PC-9 (cell line): ENCODE measurements at regions not wholly inside any gene's neighbourhood (a gene's known extent, or its start where the extent isn't known, plus 50 kb on each side); places are given as distances from the start of the nearest gene placed in this dataset.

Source experiments
- BruUV-seq: library from RNA; stranded (reverse); fragments of 400-500 nt; replicated peaks from 2 replicates; lab custom pipeline; 2021; lab: Mats Ljungman, UMichigan
- CTCF ChIA-PET: fragments of 300-600 bp; sonication (Branson Sonifier 250); formaldehyde crosslinking; loops from one replicate; lab custom pipeline; 2022; ENCODE audit warnings: antibody characterized with exemption; lab: Charles Lee
- POLR2A ChIA-PET: fragments of 300-600 bp; sonication (Branson Sonifier 250); formaldehyde crosslinking; loops from one replicate; lab custom pipeline; 2022; ENCODE audit warnings: antibody characterized with exemption; ENCODE audit not compliant: unreplicated experiment; lab: Charles Lee
- DNase-seq, 2 experiments: peaks; one replicate each; pipeline versions ENCODE4 v3.0.0 to v3.0.0-alpha.2; 2015 to 2022; ENCODE audit warnings: mixed read lengths in 1 of 2
- H2AFZ ChIP-seq: fragments of 200-600 bp; sonication (generic); 2 replicates; pipeline ENCODE4 v1.8.1; 2017; ENCODE audit warnings: antibody characterized with exemption
- H3F3A ChIP-seq: fragments of 200-600 bp; sonication (generic); 2 replicates; pipeline ENCODE4 v1.8.1; 2017; ENCODE audit warnings: antibody characterized with exemption, mild to moderate bottlenecking, low read depth; ENCODE audit not compliant: insufficient read depth
- H3K27ac ChIP-seq: fragments of 200-600 bp; sonication (generic); 2 replicates; pipeline ENCODE4 v1.6.1; 2016; ENCODE audit warnings: mixed run types
- H3K27me3 ChIP-seq: fragments of 200-600 bp; sonication (generic); 2 replicates; pipeline ENCODE4 v1.6.1; 2016; ENCODE audit warnings: low read depth, mixed run types; ENCODE audit not compliant: insufficient read depth
- H3K36me3 ChIP-seq: fragments of 200-600 bp; sonication (generic); 2 replicates; pipeline ENCODE4 v1.6.1; 2016; ENCODE audit warnings: low read depth, mixed run types
- H3K4me1 ChIP-seq: fragments of 200-600 bp; sonication (generic); replicated peaks from 2 replicates; pipeline ENCODE4 v1.6.1; 2016; ENCODE audit warnings: mixed run types; ENCODE audit not compliant: insufficient read depth
- H3K4me2 ChIP-seq: fragments of 200-600 bp; sonication (generic); 2 replicates; pipeline ENCODE4 v1.6.1; 2017; ENCODE audit warnings: mixed run types
- H3K4me3 ChIP-seq: fragments of 200-600 bp; sonication (generic); 2 replicates; pipeline ENCODE4 v1.6.1; 2016; ENCODE audit warnings: mixed run types
- H3K79me2 ChIP-seq: fragments of 200-600 bp; sonication (generic); 2 replicates; pipeline ENCODE4 v1.6.1; 2017; ENCODE audit warnings: low read depth, mixed run types
- H3K9me2 ChIP-seq: fragments of 200-600 bp; sonication (generic); 2 replicates; pipeline ENCODE4 v1.8.1; 2017; ENCODE audit warnings: mild to moderate bottlenecking; ENCODE audit not compliant: insufficient read depth
- H3K9me3 ChIP-seq: fragments of 200-600 bp; sonication (generic); 2 replicates; pipeline ENCODE4 v1.8.1; 2016; ENCODE audit warnings: low read depth; ENCODE audit not compliant: insufficient read depth
- H4K20me1 ChIP-seq: fragments of 200-600 bp; sonication (generic); 2 replicates; pipeline ENCODE4 v1.8.1; 2017; ENCODE audit not compliant: insufficient read depth
- CTCF ChIP-seq: fragments of 200-600 bp; sonication (generic); conservative IDR thresholded peaks from 2 replicates; pipeline ENCODE4 v1.6.1; 2017; ENCODE audit warnings: mixed run types, antibody characterized with exemption, mild to moderate bottlenecking, moderate library complexity
- EZH2 ChIP-seq: fragments of 200-600 bp; sonication (generic); IDR thresholded peaks from 2 replicates; pipeline ENCODE4 v1.8.0; 2017; ENCODE audit warnings: antibody characterized with exemption, low read depth
- intact Hi-C: fragments of 100-400 bp; cut with micrococcal nuclease; formaldehyde crosslinking; loops from one replicate; pipeline ENCODE4 v1.10.0; 2022; ENCODE audit not compliant: unreplicated experiment

DNA sequence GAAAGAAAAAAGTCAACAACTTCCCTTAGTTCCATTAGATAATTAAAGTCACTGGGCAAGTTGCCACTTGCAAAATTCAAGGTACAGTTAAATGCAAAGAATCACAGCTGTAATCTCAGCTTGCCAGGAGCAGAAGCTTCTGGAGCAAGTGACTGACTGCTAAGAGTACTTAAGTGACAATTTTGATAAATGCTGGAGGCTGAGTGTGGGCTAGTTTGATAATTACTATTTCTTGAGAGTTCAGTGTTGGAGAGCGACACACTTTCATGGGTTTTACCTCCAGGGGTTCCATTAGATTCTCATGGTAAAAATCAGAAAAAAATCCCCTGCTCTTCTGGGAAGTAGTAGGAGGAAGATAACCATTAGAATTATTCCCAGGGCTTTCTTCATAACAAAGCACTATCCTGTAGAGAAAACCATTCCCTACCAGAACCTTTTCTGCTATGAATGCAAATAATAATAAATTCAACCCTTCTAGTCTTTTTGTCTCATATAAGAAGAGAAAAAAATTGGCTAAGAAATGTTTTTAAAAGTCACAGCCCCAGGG is 486.3 kb downstream of the POM121L12 start:
- no TSS peak for BruUV-seq
- H2AFZ ChIP-seq: no peak overlapping the region
- 0 out of 2 replicates have a peak, but pooled peaks cover 13% of the 10 kb centered on the region for H3K9me2 ChIP-seq
- intact Hi-C loops: no loop called here
- no peak overlapping the region for H3K27ac ChIP-seq
- ChIA-PET POLR2A (no interaction called here), CTCF (no interaction called here)
- DNase-seq: no peak
- no peaks in the 10 kb centered on the region for H4K20me1 ChIP-seq
- no peaks in the 10 kb centered on the region for H3K9me3 ChIP-seq
- H3K36me3 ChIP-seq: no peaks in the 10 kb centered on the region
- H3K27me3 ChIP-seq: no peaks in the 10 kb centered on the region; the same call in 1 of the 2 replicates
- no peaks in the 10 kb centered on the region for H3K79me2 ChIP-seq
- no peaks in the 10 kb centered on the region for H3F3A ChIP-seq
- no peak overlapping the region for H3K4me2 ChIP-seq
- TF ChIP-seq EZH2 (no peak), CTCF (no peak)
- H3K4me1 ChIP-seq: no peaks in the 10 kb centered on the region
- no peak overlapping the region for H3K4me3 ChIP-seq

DNA sequence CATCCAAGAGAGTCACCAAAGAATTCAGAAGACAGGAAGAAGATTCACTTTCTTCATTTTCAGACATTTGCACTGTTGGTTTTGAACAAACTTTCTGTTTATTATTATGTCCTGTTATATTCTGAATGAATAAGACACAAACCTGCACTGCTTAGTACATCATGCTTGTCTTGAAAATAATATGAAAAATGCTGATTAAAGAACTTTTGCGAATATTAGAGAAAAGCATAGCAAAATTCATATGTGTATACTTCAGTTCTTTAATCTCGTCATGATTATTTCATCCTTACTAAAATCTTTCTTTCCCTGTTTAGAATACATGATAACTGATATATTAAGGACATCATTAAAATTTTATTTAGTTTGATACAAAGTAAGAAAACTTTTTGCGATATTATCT is 504.1 kb downstream of the POM121L12 start:
- DNase-seq: no peak

DNA sequence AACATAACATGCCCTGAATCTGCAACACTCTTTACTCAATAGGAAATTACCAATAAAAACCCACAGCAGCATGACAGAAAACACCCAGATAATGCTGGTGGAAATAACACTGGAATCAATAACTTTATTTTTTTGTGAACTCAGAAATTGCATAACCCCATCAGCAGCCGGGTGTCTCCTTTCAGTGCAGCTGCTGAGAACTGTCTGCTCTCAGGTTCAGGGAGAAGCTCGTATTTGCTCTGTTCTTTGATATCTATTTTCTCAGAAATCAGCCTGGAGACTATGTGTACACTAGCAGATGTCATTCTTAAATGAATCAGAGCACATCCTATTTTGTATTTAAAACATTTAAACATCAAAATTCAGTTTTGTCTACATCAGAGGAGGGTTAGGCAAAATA is 506.0 kb downstream of the POM121L12 start:
- Histone ChIP-seq H3K9me3 (no peaks in the 10 kb centered on the region), H3K36me3 (no peaks in the 10 kb centered on the region), H3F3A (no peaks in the 10 kb centered on the region), H3K27me3 (peaks cover 8% of the 10 kb centered on the region; the same call in 1 of the 2 replicates), H3K79me2 (no peaks in the 10 kb centered on the region), H3K4me1 (no peaks in the 10 kb centered on the region), H3K27ac (no peak overlapping the region), H3K4me3 (no peak overlapping the region), H3K9me2 (no peaks in the 10 kb centered on the region), H4K20me1 (no peaks in the 10 kb centered on the region; the same call in 1 of the 2 replicates), H2AFZ (no peak overlapping the region), H3K4me2 (no peak overlapping the region)
- DNase-seq: no peak
- intact Hi-C loops: no loop called here
- no TSS peak for BruUV-seq
- CTCF ChIA-PET: no interaction called here
- POLR2A ChIA-PET: no interaction called here
- TF ChIP-seq EZH2: no peak
- no peak for TF ChIP-seq CTCF

More for the DNA sequence above, 504.1 kb downstream of the POM121L12 start:
- no peaks in the 10 kb centered on the region for H3F3A ChIP-seq
- TF ChIP-seq CTCF (no peak), EZH2 (no peak)
- no TSS peak for BruUV-seq
- H3K79me2 ChIP-seq: no peaks in the 10 kb centered on the region
- no peak overlapping the region for H3K4me3 ChIP-seq
- no peak overlapping the region for H3K4me2 ChIP-seq
- no peaks in the 10 kb centered on the region for H3K9me2 ChIP-seq
- ChIA-PET CTCF (no interaction called here), POLR2A (no interaction called here)
- no peak overlapping the region for H2AFZ ChIP-seq
- H3K27ac ChIP-seq: no peak overlapping the region
- no peaks in the 10 kb centered on the region for H3K9me3 ChIP-seq
- intact Hi-C loops: no loop called here
- H3K27me3 ChIP-seq: peaks cover 8% of the 10 kb centered on the region; the same call in 1 of the 2 replicates
- H4K20me1 ChIP-seq: no peaks in the 10 kb centered on the region
- H3K4me1 ChIP-seq: no peaks in the 10 kb centered on the region
- H3K36me3 ChIP-seq: no peaks in the 10 kb centered on the region
